Ecto neural progenitor cell (in vitro differentiated cells): ENCODE measurements at regions not wholly inside any gene's neighbourhood (a gene's known extent, or its start where the extent isn't known, plus 50 kb on each side); places are given as distances from the start of the nearest gene placed in this dataset.

Experiments used
- DNase-seq: peaks from one replicate; pipeline ENCODE4 v3.0.0-alpha.2; 2018; ENCODE audit warnings: low spot score

DNA sequence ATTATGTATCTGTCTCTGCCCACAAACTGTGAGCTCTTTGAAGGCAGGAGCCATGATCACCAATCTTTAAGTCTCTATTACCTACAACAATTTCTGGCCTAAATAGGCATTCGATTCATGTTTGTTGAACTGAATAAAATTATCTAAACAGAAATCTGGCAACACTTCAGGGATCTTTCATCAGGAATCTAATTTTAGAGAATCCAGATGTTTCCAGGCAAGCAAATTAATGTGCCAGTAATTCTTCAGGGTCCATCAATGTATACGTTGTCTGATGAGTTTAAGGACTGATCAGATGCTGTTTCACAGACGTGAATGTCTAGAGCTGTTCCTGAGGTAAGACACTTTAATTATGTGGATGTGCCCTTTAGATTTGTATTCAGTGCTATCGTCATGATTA, 524.4 kb downstream of the PTPRC start:
- DNase-seq = no peak

DNA sequence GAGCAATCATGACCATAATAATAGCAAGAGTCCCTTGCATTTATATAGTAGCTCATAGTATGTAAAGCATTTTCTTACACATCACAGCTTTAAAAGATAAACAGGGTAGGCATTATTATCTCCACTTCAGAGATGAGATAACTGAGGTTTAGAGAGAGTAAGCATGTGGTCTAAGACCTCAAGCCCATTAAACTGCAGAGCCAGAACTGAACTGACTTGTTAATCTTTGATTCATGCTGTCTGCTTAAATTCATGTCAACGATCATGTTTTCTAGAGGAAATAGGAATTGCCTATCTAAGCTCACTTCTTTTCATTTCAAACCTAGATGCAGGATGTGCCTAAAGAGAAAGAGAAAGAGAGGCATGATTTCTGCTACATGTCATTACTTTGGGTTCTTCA, 524.8 kb downstream of the PTPRC start:
- no peak for DNase-seq

GRCh38 chr1:199167460-199167859, 528.6 kb downstream of the PTPRC start:
- DNase-seq = no peak

- no peak for DNase-seq
Measured at GRCh38 chr1:199168888-199169585, 530.2 kb downstream of the PTPRC start.

DNA sequence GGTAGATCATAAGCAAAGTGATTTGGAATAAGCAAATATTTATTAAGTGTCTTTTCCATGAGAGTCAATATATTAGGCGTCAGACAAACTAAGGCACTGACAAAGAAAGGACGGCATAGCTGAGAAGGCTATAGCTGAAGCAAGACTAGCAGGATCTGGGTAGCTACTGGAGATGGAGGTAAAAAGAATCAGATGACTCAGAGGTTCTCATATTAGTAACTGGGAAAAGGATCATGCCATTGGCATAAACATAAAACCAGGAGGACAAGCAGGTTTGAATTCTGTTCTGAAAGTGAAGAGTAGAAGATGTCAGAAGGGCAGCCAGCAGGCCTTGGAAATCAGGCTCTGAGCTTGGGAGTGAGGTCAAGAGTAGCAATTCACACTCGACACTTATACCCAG, 531.9 kb downstream of the PTPRC start:
- DNase-seq = no peak

DNA sequence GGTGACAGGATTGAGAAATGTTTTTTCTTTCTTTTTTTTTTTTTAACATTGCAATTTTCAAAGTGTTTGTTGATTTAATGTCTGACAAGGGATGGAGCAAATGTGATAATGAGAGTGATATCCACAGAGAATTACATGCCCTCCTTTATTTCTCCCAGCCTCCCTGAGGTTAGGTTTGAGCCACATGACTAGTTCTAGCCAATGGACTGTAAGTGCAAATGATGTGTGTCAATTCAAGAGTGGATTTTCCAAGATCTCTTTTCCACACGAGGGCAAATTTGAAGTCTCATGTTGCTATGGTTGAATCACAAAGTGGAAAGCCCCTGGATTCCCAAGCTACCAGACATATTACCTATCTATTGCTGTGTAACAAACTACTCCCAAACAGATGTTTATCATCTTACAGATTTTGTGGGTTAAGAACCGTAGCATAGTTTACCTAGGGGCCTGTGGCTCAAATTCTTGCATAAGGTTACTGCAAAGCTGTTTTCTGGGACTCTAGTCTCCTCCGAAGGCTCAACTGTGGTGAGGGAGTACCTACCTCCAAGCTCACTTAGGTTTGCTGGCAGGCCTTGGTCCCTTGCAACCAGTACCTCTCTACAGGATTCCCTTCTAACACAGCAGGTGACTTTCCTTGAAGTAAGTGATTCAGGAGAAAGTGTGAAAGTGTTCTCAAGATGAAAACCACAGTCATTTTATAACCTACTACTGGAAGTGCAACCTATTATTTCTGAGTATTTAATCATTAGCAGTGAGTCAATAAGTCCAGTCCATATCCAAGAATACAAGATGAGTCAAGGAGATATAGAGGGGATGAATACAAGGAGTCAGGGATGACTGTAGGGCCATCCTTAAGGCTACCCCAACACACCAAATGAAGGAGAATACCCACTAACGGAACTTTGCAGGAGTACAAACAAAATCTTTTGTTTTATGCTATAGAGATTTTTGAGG, 533.6 kb downstream of the PTPRC start:
- DNase-seq = no peak

DNA sequence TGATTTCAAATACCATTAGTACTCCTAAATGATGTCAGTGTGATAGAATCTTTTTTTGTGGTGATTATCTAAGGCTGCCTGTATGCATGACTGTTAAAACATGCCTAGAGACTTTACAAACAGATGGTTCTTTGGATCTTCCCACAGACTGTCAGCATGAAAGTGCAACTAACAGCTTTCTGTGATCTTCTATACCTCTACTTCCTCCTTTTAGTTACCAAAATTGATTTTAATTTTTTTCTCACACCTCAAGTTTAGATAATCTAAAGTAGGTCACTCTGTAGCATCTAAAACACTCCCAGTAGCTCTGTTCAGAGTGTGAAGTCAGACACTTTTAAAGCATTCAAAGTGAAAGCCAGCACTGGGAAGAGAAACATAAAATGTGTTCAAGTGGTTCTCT, 534.5 kb downstream of the PTPRC start:
- no peak for DNase-seq

GRCh38 chr1:199174336-199174735, 535.5 kb downstream of the PTPRC start:
- no peak for DNase-seq

DNA sequence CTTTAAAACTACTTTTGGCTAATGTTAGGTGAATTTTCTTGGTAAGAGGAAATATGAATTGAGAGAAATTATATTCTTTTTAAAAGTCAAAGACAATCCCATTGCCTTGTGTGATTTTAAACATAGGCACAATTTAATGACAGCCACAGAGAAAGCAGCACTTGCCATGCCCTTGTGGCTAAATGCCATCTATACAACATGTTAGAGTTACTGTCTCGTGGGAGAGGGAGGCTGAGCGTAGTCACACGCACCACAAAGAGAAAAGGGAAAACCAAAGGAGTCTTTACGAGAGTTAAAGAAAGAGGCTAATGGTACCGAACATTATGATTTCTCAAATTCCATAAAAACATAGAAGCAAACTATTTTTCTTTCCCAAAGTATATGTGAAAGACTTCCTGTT, 537.9 kb downstream of the PTPRC start:
- no peak for DNase-seq

DNA sequence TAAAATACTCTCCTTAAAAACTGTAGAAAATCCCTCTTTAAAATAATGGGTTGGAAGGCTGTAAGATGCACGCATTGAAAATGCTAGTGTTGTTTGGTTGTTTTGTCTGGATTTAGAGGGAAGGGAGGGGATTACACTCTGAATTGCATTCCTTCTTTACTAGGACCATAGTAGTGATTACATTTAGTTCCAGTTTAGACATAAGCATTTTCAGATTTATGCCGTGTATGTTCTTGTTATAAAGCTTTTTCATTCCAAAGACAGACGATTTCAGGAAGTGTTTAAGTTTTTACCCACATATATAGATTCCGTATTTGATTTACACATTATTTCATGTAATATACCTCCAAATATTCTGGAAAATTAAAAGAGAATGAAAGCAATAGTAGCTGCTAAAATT, 538.4 kb downstream of the PTPRC start:
- DNase-seq = no peak

DNA sequence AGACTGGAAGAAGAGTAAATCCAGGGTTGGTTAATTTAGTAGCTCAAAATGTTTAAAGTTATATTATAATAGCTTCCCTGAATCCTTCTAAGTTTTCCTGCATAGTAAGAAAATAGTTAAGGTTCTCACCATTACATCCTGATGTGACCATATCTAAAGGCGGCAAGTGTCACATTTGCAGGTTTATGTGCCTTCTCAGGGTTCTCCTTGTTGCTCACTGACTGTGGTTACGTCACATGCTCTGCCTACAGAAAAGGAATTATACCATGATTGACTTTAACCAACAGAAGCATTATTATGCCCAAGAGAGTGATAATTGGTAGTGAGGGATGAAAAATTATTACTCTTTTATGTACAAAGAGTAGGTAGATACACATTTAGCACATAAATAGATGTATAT, 539.8 kb downstream of the PTPRC start:
- no peak for DNase-seq

GRCh38 chr1:199182186-199182843, 543.5 kb downstream of the PTPRC start:
- DNase-seq = no peak

DNA sequence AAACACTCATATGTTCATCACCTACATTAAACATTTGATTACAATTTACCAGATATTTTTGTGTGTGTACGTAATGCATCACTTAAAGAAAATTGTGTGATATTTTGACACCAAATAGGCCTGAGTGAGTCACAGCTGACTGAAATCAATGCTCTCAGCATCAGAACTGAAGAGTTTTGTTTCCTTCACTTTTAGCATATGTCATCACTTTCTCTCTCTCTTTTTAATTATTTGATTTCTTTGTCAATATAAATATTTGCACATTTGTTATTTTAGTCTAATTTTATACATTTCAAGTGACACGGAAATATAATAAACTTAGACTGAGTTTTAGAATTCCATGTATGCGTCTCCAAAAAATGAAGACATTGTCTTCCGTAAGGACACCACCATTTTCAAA, 545.3 kb downstream of the PTPRC start:
- no peak for DNase-seq

DNA sequence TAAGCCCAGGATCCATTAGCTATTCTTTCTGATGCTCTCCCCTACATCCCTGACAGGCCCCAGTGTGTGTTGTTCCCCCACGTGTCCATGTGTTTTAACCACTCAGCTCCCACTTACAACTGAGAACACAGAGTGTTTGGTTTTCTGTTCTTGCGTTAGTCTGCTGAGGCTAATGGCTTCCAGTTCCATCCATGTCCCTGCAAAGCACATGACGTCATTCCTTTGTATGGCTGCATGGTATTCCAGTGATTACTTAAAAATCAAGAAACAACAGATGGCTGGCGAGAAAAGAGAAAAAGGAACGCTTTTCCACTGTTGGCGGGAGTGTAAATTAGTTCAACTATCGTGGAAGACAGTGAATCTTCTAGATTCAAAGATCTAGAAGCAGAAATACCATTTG, 556.0 kb downstream of the PTPRC start:
- DNase-seq = no peak

DNA sequence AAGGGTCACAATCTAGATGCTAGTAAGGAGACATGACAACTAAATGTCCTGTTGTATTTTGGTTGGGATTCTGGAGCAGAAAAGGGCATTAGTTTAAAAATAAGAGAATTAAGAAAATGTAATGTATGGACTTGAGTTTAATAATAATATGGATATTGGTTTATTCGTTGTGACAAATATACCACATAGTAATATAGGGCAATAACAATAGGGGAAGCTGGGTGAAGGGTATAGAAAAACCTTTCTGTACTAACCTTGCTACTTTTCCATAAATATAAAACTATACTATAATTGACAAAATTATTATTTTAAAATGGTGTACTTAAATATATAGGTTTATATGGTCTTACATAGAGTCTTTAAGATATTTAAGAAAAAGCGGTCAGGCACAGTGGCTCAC, 558.9 kb downstream of the PTPRC start:
- DNase-seq = no peak

GRCh38 chr1:199202331-199202730, 563.5 kb downstream of the PTPRC start:
- no peak for DNase-seq

GRCh38 chr1:199204231-199204630, 565.4 kb downstream of the PTPRC start:
- DNase-seq = no peak

DNA sequence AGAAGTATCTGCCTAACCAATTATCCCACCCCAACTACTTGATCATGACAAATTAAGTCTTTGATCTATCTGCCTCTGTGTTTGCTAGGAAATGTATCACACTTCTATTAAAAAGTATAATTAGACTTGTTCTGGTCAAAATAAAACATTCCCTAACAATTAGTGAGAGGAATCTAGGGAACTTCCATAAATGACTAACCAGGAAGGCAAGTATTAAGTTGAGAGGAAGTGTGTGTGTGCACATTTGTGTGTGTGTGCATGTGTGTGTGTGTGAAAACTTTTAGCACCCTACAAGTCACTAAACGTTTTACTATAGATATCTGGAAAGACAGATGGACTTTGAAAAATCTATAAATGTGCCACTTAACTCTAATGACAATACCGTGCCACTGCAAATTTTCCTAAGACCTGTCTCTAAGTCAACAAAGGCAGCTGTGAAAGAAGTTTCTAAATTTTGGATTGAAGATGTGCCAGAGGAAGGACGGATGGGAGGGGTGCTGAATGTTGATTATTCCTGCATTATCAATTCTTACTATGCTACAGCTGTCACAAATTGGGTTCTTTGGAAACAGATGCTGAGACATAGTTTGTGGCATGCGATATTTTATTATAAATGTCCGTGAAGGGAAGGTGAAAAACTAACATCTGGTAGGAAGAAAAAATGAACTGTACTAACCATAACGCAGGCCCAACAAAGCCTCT, 567.1 kb downstream of the PTPRC start:
- DNase-seq = no peak

DNA sequence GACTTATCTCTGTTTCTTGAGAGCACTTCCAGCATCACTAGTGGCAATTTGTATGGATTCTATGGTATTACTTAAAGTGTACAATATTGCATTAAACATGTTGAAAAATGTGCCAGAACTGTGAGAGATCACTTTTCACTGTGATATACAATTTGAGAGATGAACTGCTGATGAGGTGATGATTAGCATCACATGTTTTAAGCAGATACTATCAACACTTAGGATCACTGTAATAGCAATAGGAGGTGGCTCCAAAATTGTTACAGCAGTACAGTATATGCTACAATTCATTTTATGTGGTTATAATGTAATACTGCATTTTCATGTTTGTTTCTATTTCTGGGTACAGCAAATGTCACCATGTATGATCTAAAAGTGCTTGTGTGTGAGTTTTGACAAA, 570.0 kb downstream of the PTPRC start:
- DNase-seq = no peak

DNA sequence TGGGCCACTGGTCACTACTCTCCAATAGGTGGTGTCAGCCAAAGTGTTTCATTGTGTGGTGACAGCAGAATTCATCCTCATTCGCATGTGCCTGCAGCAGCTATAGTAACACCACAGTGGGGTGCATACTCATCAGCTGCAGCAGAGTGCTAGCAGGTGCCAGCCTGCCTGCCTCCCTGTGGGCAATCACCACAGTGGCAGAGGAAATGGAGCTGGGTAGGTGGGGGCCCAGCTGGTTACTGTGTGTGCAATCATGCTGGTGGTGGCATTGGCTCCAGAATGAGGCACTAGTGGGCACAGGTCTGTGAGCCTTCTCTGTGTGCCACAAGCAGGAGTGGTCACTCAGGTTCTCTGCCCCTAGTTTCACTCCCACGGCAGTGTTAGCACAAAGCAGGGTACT, 579.2 kb downstream of the PTPRC start:
- DNase-seq = no peak

DNA sequence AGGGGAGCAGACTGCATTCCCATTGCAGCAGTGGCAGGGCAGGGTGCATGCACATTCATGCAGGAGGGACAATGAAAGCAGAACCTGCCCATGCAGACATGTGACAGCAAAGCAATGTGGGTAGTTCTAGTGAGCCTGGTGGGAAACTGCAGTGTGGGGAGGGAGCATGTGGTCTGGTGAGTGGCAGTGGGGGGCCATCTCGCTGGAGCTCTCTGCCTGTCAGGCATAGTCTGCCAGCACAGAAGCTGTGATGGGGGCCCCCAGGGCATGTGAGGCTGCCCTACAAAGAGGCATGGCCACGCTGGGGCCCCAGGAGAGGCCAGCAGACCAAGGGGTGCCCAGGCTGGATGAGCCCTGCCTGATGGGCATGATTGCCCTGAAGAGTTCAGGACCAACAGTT, 579.7 kb downstream of the PTPRC start:
- no peak for DNase-seq

DNA sequence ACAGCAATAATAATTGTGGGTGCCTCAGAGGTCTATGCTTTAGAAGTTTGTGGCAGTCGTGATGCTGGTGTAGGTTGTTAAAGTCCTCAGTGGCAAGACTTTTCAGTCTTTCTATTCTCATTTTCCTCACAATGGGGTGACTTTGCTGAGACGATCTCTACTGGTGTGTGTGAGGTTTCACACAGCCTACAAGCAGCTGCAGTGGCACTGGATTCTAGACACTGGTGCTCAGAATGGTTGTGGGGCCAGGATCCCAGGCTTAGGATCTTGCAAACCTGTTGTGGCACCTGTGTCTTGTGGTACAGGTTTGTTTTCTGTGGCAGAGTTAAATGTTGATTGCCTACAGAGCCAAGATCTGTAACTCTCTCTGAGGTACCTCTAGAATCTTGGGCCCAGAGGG, 581.2 kb downstream of the PTPRC start:
- DNase-seq = no peak
